ENCODE measurements at regions not wholly inside any gene's neighbourhood (a gene's known extent, or its start where the extent isn't known, plus 50 kb on each side); places are given as distances from the start of the nearest gene placed in this dataset.

DNA sequence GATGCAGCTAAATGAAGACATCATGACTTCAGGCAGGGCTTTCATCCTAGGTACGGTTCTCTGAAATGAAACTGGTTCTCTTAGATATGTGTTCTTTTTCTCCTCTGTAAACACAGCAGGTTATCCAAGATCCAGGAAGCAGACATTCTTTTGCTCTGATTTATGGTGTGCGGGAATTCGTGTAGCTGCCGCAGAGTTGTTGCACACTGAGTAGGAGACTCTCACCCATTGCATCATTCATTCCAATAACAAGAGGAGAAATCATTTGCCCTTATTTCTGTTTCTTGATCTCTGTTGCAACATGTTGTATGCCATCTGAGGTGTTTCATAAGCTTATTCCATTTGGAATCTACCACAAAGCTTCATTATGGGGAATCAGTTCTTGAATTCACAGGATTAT lies 133.6 kb upstream of the VCX2 start:
- TF ChIP-seq POLR2A (IDR thresholded peaks at IDR 0.05; ENCODE audit: low read length), result no peak
- no peak for TF ChIP-seq GATA1 (IDR thresholded peaks at IDR 0.05; ENCODE audit: low read depth, low read length)

Data from erythroblast (primary cell).